ENCODE measurements at regions not wholly inside any gene's neighbourhood (a gene's known extent, or its start where the extent isn't known, plus 50 kb on each side); places are given as distances from the start of the nearest gene placed in this dataset.

GRCh38 chr2:125408874-125409538 lies 1247.0 kb upstream of the GYPC start:
- TF ChIP-seq CTCF (IDR thresholded peaks at IDR 0.05) (no peak), ZFX (IDR thresholded peaks at IDR 0.05; ENCODE audit: borderline replicate concordance) (no peak)

Data from 22Rv1 (cell line).